Activated naive CD4-positive, alpha-beta T cell treated with anti-CD3 and anti-CD28 coated beads, Interleukin-2, amount 10 ng/mL, durations not matched to agents 7 days and 5 days (primary cell): ENCODE measurements at regions not wholly inside any gene's neighbourhood (a gene's known extent, or its start where the extent isn't known, plus 50 kb on each side); places are given as distances from the start of the nearest gene placed in this dataset.

ENCODE experiments used
- CTCF ChIA-PET: fragments of 350-600 bp; sonication (Branson Sonifier 250); formaldehyde crosslinking; loops from one replicate; lab custom pipeline; 2021; ENCODE audit warnings: antibody characterized with exemption; lab: Charles Lee
- DNase-seq: peaks from one replicate; pipeline ENCODE4 v3.0.0-alpha.2; 2020
- H3K27ac Mint-ChIP-seq: one replicate; pipeline ENCODE4 v1.8.0; 2021; ENCODE audit warnings: mild to moderate bottlenecking, moderate library complexity, mixed read lengths
- H3K27me3 Mint-ChIP-seq: one replicate; pipeline ENCODE4 v1.8.0; 2021; ENCODE audit warnings: mild to moderate bottlenecking, mixed read lengths
- H3K36me3 Mint-ChIP-seq: one replicate; pipeline ENCODE4 v1.8.0; 2021; ENCODE audit warnings: mixed read lengths
- H3K4me1 Mint-ChIP-seq: one replicate; pipeline ENCODE4 v1.8.0; 2021; ENCODE audit warnings: mixed read lengths
- H3K4me3 Mint-ChIP-seq: one replicate; pipeline ENCODE4 v1.8.0; 2021; ENCODE audit warnings: mild to moderate bottlenecking, moderate library complexity, mixed read lengths
- H3K9me3 Mint-ChIP-seq: one replicate; pipeline ENCODE4 v1.8.0; 2021; ENCODE audit warnings: mixed read lengths

DNA sequence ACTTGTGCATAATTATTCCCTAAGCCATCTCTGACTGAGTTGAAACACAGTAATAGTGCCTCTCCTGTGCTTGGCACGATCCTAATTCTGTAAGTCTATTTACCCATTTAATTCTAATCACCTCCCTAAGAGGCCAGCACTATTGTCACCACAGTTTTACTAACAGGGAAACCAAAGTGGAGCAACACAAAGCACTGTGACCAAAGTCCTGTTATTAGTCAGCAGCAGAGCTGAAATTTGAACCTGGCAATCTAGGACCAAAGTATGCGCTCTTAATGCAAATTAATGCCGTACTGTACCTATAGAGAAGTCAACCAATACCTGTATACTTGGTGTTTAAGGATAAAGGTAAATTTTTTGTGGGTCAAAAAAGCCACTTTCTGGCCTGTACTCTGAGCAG, 77.1 kb upstream of the CNTLN start:
- Mint-ChIP-seq H3K27me3 (no peaks in the 10 kb centered on the region), H3K4me3 (no peak overlapping the region), H3K27ac (no peak overlapping the region), H3K4me1 (no peaks in the 10 kb centered on the region), H3K9me3 (peaks cover 5% of the 10 kb centered on the region), H3K36me3 (no peaks in the 10 kb centered on the region)
- DNase-seq: no peak
- CTCF ChIA-PET: no interaction called here

DNA sequence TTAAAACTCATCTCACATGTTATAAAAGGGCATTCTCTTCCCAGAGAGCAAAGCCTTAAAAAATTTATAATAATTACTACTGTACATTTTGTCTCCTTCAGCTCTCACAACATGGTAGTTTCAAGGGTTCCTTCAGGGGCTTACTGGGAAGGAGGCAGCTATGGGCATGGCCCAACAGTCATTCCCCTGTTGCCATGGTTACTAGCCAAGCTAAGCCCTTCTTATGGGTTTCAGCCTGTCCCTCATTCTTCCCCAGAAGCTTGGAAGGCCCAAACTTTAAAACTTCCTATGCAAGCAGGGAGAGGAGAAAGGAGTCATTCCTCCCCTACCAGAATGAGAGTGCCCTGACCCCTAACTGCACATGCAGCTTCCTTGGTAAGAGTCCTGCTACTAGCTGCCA, 82.2 kb upstream of the CNTLN start:
- Mint-ChIP-seq H3K9me3 (peaks cover 4% of the 10 kb centered on the region), H3K27me3 (no peaks in the 10 kb centered on the region), H3K4me3 (no peak overlapping the region), H3K27ac (no peak overlapping the region), H3K36me3 (no peaks in the 10 kb centered on the region), H3K4me1 (no peaks in the 10 kb centered on the region)
- CTCF ChIA-PET: no interaction called here
- DNase-seq: no peak

DNA sequence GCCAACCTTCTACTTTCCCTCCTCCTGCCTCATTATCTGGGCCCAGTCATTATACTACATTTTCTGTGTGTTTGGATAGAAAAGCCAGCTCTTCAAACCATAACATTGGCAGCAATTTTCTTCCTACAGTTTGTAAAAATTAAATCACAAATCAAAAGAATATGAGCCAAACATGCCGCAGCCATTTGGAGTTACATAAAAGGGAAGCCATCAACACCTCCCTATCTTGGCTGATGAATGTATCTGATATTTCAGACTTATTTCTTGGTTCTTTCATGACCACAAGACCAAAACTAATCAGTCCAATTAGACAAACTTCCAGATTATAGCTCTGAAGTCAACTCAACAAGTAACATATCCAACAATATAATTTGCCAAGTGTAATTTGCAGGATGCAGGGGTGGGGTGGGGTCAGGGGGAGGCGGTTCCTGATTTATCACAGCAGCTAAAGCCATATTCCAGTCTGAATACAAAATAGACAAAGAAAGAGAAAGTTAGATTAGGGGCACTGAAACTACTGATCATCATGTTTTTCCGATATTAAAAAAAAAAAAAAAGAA, 89.4 kb upstream of the CNTLN start:
- no peaks in the 10 kb centered on the region for H3K27me3 Mint-ChIP-seq

DNA sequence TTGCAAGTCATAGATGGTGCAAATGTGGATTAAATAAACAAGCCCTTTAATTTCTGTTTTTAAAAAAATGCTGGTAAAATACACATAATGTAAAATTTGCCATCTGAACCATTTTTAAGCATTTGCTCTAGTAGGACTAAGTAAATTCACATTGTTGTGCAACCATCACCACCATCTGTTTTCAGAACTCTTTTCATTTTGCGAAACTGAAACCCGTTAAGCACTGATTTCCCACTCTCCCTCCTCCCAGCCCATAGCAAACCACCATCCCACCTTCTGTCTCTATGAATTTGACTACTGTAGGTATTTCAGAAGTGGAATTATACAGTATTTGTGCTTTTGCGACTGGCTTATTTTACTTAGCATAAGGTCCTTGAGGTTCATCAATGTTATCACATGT, 103.3 kb upstream of the CNTLN start:
- no peaks in the 10 kb centered on the region for H3K4me1 Mint-ChIP-seq
- no peaks in the 10 kb centered on the region for H3K27me3 Mint-ChIP-seq
- H3K4me3 Mint-ChIP-seq: no peak overlapping the region
- DNase-seq: no peak
- H3K9me3 Mint-ChIP-seq: peaks cover 2% of the 10 kb centered on the region
- H3K36me3 Mint-ChIP-seq: no peaks in the 10 kb centered on the region
- no peak overlapping the region for H3K27ac Mint-ChIP-seq
- CTCF ChIA-PET: no interaction called here

More for the DNA sequence above, 89.4 kb upstream of the CNTLN start:
- Mint-ChIP-seq H3K4me3 (no peak overlapping the region), H3K4me1 (no peaks in the 10 kb centered on the region), H3K27ac (no peak overlapping the region), H3K9me3 (peaks cover 11% of the 10 kb centered on the region), H3K36me3 (no peaks in the 10 kb centered on the region)
- DNase-seq: no peak
- CTCF ChIA-PET: no interaction called here

DNA sequence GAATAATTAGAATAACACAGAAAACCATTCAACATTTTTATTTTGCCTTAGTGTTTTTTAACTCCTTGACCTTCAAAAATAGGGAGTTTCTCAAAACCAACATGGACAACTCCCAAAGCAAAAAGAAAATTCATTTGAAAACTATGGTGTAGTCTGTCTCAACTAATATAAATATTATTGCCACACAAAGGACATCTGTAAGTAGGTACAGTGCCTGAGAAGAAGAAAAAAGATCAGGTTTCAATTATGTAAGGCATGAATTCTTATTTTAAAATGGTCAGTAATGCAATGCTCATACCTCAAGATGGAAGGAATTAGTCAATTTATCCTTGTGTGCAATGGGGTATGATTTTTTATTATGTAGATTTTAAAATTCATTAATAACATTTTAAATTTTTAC, 109.6 kb upstream of the CNTLN start:
- Mint-ChIP-seq H3K36me3 (no peaks in the 10 kb centered on the region), H3K4me3 (no peak overlapping the region), H3K9me3 (peaks cover 13% of the 10 kb centered on the region), H3K27ac (no peak overlapping the region), H3K4me1 (no peaks in the 10 kb centered on the region), H3K27me3 (no peaks in the 10 kb centered on the region)
- CTCF ChIA-PET: no interaction called here
- DNase-seq: no peak

DNA sequence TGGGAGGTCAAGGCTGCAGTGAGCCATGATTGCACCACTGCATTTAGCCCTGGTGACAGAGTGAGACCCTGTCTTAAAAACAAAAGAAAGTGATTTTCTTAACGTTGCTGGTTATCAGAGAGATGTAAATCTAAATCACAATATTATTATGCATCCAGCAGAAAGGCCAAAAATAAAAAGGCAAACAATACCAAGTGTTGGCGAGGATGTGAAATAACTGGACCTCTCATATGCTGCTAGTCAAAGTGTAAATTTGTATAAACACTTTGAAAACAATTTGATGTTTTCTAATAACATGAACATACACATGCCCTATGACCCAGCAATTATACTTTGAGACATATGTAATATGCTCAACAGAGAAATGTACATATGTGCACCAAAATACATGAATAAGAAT, 110.7 kb upstream of the CNTLN start:
- no peaks in the 10 kb centered on the region for H3K4me1 Mint-ChIP-seq
- H3K9me3 Mint-ChIP-seq: peaks cover 13% of the 10 kb centered on the region
- no peaks in the 10 kb centered on the region for H3K27me3 Mint-ChIP-seq
- CTCF ChIA-PET: no interaction called here
- H3K27ac Mint-ChIP-seq: no peak overlapping the region
- no peak overlapping the region for H3K4me3 Mint-ChIP-seq
- no peak for DNase-seq
- H3K36me3 Mint-ChIP-seq: no peaks in the 10 kb centered on the region

DNA sequence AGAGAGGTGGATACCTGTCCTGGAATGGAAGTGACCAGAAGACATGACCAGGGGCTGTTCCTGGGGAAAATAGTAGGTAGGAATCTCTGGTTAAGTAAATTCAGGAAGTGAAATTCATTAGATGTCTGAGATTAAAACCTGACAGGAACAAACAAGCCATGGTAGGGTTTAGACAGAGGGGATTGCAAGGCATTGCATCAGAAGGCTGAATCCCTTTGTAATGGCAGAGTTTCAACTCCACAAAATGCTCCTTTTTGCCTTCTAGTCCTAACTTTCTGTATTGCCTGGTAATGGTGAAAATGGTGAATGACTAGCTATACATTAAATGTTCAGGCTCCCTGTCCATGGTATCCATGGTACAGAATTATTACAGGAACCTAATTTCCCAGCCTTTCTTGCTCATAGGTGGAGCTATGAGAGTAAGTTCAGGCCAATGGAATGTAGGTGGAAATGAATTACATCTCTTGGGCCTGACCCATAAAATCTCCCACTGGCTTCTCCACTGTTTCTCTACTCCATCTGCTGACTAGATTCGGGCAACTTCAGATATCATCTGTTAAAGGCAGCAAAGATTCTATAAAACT, 113.4 kb upstream of the CNTLN start:
- H3K9me3 Mint-ChIP-seq: peaks cover 13% of the 10 kb centered on the region
- no peak overlapping the region for H3K27ac Mint-ChIP-seq
- no peaks in the 10 kb centered on the region for H3K4me1 Mint-ChIP-seq
- DNase-seq: no peak
- H3K27me3 Mint-ChIP-seq: no peaks in the 10 kb centered on the region
- CTCF ChIA-PET: no interaction called here
- no peak overlapping the region for H3K4me3 Mint-ChIP-seq
- H3K36me3 Mint-ChIP-seq: no peaks in the 10 kb centered on the region

DNA sequence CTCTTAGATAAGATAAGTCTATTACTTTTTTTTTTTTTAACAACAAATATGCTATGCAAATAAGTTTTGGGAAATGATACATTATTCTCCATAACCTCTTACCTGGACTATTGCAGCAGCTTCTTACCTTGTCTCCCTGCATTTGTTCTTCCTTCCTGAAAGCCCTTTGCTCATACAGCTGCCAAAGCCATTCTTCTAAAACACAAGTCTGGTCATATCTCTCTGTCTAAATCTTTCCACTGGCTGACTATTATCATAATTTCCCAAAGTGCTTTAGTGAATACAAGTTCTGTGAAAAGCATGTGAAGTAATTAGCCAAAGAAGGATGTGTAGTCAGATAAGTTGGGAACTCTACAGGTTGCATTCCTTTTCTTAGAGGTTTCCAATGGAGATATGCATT, 115.4 kb upstream of the CNTLN start:
- CTCF ChIA-PET: no interaction called here
- Mint-ChIP-seq H3K36me3 (no peaks in the 10 kb centered on the region), H3K4me3 (no peak overlapping the region), H3K4me1 (no peaks in the 10 kb centered on the region), H3K27ac (no peak overlapping the region), H3K27me3 (no peaks in the 10 kb centered on the region), H3K9me3 (peaks cover 14% of the 10 kb centered on the region)
- DNase-seq: no peak

DNA sequence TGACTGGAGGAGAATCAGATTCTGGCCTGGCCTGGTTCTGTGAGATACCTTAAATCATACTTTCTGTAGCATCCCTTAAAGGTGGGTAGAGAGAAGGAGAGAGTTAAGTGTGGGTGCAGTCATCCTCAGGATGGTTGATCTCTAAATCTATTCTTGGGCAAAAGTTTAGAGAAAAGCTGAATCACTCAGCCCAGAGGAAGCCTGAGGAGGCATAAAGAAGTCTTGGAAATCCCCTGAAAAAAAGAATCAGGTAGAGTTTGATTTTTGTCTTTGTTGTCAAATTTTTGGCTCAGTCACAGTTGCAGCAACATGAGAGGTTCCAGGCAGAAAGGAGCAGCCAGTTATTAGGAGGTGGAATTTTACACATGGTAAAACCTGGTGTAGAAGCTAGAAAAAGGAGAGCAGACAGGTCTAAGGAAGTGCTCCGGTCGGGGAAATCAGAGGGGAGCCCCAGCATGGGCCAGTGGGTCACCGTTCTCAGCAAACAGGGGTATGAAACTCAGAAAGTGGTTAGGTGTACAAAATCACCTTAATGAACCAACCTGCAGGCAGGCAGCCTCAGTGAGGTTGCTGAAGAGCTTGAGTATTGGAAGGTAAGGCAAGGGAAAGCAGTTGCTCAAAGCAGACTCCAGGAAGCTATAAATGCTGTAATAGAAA, 116.2 kb upstream of the CNTLN start:
- Mint-ChIP-seq H3K36me3 (no peaks in the 10 kb centered on the region), H3K4me3 (no peak overlapping the region), H3K27me3 (no peaks in the 10 kb centered on the region), H3K27ac (no peak overlapping the region), H3K9me3 (peaks cover 8% of the 10 kb centered on the region), H3K4me1 (no peaks in the 10 kb centered on the region)
- CTCF ChIA-PET: no interaction called here
- no peak for DNase-seq

DNA sequence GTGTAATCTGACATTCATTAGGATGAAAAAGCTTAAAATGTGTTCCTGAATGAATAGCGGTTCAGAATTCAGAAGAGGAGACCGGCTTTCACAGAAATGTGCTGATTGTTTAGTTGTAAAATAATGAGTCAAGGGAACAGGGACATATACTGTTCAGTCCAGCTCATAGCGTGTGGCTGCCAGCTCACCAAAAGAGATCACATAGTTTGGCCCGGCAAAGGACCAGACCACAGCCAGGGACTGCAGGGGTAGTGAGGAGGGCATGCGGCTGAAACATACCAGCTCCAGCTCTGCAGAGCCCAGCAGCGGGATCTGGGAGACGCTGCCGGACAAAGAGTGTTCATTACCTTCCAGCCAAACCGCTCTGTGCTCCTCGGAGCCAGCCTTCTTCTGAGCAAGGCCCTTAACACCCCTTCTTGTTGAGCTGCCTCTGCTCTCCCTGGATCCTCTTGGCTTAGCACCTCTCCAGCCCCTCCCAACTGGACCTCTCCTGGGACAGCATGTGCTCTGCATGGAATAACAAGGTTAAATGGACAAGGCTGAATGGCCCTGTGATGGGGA, 116.8 kb upstream of the CNTLN start:
- no peaks in the 10 kb centered on the region for H3K27me3 Mint-ChIP-seq
- no peak overlapping the region for H3K27ac Mint-ChIP-seq
- no peaks in the 10 kb centered on the region for H3K36me3 Mint-ChIP-seq
- CTCF ChIA-PET: no interaction called here
- H3K9me3 Mint-ChIP-seq: peaks cover 8% of the 10 kb centered on the region
- H3K4me3 Mint-ChIP-seq: no peak overlapping the region
- H3K4me1 Mint-ChIP-seq: no peaks in the 10 kb centered on the region
- DNase-seq: no peak

DNA sequence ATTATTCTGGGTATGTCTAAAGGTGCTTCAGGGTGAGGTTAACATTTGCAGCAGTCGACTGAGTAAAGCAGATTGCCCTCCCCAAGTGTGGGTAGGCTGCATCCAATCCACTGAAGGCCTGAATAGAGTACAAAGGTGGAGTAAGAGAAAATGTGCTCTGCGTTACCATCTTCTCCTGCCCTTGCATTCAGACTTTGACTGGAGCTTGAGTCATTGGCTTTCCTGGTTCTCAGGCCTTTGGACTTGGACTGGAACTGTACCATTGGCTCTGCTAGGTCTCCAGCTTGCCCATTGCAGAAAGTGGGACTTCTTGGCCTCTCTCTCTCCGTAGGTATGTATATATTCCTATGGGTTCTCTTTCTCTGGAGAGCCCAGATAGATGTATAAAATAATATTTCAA, 120.9 kb upstream of the CNTLN start:
- DNase-seq: no peak
- peaks cover 3% of the 10 kb centered on the region for H3K9me3 Mint-ChIP-seq
- no peak overlapping the region for H3K4me3 Mint-ChIP-seq
- H3K4me1 Mint-ChIP-seq: no peaks in the 10 kb centered on the region
- CTCF ChIA-PET: no interaction called here
- H3K27me3 Mint-ChIP-seq: no peaks in the 10 kb centered on the region
- H3K36me3 Mint-ChIP-seq: no peaks in the 10 kb centered on the region
- no peak overlapping the region for H3K27ac Mint-ChIP-seq

DNA sequence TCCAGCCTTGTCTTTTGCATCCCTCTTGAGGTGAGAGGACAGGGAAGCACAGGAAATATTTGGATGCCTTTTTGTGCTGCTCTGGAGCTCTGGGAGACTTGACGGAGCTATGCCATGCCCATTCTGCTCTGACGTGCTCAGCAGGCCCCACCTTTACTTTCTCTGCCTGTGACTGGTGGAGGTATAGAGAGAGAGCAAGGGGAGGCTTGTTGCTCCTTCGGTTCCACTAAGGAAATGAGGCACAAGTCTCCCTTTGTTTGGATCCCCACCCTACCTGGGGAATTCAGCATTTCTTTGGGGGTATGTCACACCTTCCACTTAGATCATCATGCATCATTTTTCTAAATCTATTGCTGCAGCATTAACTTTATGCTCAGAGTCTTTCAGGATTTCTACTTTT, 121.8 kb upstream of the CNTLN start:
- H3K4me1 Mint-ChIP-seq: no peaks in the 10 kb centered on the region
- CTCF ChIA-PET: no interaction called here
- H3K4me3 Mint-ChIP-seq: no peak overlapping the region
- H3K9me3 Mint-ChIP-seq: peaks cover 3% of the 10 kb centered on the region
- H3K27ac Mint-ChIP-seq: no peak overlapping the region
- no peaks in the 10 kb centered on the region for H3K36me3 Mint-ChIP-seq
- no peaks in the 10 kb centered on the region for H3K27me3 Mint-ChIP-seq
- no peak for DNase-seq

DNA sequence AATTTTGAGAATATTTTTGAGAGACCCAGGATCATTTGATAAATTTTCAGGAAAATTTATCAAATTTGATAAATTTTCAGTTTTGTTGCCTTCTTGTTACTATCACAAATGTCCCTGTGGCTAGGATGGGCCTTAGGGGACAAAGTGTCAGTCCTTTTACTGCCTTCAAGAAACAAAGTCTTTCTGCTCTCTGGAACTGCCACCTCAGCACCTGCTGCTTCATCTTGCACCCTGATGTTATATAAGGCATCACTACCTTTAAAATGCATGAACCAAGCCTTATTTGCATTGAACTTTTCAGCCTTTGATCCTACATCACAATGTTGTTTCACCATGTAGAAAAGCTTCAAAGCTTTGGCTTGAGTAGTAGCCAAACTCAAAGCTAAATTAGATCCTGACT, 123.0 kb upstream of the CNTLN start:
- H3K27me3 Mint-ChIP-seq: no peaks in the 10 kb centered on the region
- no peak for DNase-seq
- no peaks in the 10 kb centered on the region for H3K36me3 Mint-ChIP-seq
- H3K27ac Mint-ChIP-seq: no peak overlapping the region
- H3K9me3 Mint-ChIP-seq: peaks cover 3% of the 10 kb centered on the region
- H3K4me1 Mint-ChIP-seq: no peaks in the 10 kb centered on the region
- no peak overlapping the region for H3K4me3 Mint-ChIP-seq
- CTCF ChIA-PET: no interaction called here

DNA sequence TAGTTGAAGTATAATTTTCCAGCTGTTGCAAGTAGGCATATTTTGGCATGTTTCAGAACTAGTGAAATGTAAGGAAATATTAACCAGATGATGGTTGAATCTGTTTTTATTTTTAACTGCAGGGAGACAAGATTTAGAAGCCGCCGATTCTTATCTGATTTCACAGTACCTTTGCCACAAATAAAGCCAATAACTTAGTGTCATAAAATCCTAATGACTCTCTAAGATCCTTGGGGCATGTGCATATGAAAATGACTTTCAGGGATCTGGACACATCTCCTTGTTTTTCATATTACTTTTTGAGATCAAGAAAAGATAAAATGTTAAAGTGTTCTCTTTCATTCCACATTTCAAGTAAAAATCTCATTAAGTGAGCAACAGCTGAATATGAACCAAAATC, 125.8 kb upstream of the CNTLN start:
- CTCF ChIA-PET: no interaction called here
- Mint-ChIP-seq H3K27ac (no peak overlapping the region), H3K4me3 (no peak overlapping the region), H3K9me3 (no peaks in the 10 kb centered on the region), H3K4me1 (no peaks in the 10 kb centered on the region), H3K27me3 (no peaks in the 10 kb centered on the region), H3K36me3 (no peaks in the 10 kb centered on the region)
- no peak for DNase-seq
